GM18505 (cell line): ENCODE measurements at regions not wholly inside any gene's neighbourhood (a gene's known extent, or its start where the extent isn't known, plus 50 kb on each side); places are given as distances from the start of the nearest gene placed in this dataset.

Source experiments
- ATAC-seq: cut with Tn5 transposase; IDR thresholded peaks from one replicate; pipeline ENCODE4 v1.9.1; 2021; ENCODE audit not compliant: unreplicated experiment
- POLR2A ChIP-seq: IDR thresholded peaks from 4 replicates; pipeline ENCODE4 v1.6.1; 2011; ENCODE audit warnings: borderline replicate concordance; ENCODE audit not compliant: insufficient read depth, insufficient read length; ENCODE audit errors: extremely low read depth

- no peak for TF ChIP-seq POLR2A
- no peak for ATAC-seq
These were observed 123.6 kb upstream of the CD96 start for GRCh38 chr3:111418391-111418790.

GRCh38 chr3:111428301-111428700, 113.7 kb upstream of the CD96 start:
- no peak for TF ChIP-seq POLR2A
- no peak for ATAC-seq

- TF ChIP-seq POLR2A = no peak
- no peak for ATAC-seq
These were observed 106.9 kb upstream of the CD96 start for GRCh38 chr3:111434941-111435622.

- no peak for ATAC-seq
- no peak for TF ChIP-seq POLR2A
These were observed 103.7 kb upstream of the CD96 start for GRCh38 chr3:111438283-111438682.

- no peak for TF ChIP-seq POLR2A
- ATAC-seq = no peak
These were observed 87.4 kb upstream of the CD96 start for GRCh38 chr3:111454551-111454950.

- ATAC-seq = no peak
These were observed 76.8 kb upstream of the CD96 start for GRCh38 chr3:111465081-111465670.

GRCh38 chr3:111470032-111470431, 72.0 kb upstream of the CD96 start:
- no peak for TF ChIP-seq POLR2A
- ATAC-seq = no peak

More at GRCh38 chr3:111465081-111465670, 76.8 kb upstream of the CD96 start:
- TF ChIP-seq POLR2A = no peak

- ATAC-seq = no peak
- no peak for TF ChIP-seq POLR2A
These were observed 70.2 kb upstream of the CD96 start for GRCh38 chr3:111471831-111472230.

GRCh38 chr3:111472556-111472955, 69.4 kb upstream of the CD96 start:
- ATAC-seq = no peak
- no peak for TF ChIP-seq POLR2A

- TF ChIP-seq POLR2A = no peak
- ATAC-seq = no peak
These were observed 68.4 kb upstream of the CD96 start for GRCh38 chr3:111473550-111473949.

GRCh38 chr3:111476701-111477100, 65.3 kb upstream of the CD96 start:
- no peak for ATAC-seq
- no peak for TF ChIP-seq POLR2A

GRCh38 chr3:111480091-111480490, 61.9 kb upstream of the CD96 start:
- ATAC-seq = no peak

GRCh38 chr3:111481551-111481950, 60.4 kb upstream of the CD96 start:
- TF ChIP-seq POLR2A = no peak
- ATAC-seq = no peak

More at GRCh38 chr3:111480091-111480490, 61.9 kb upstream of the CD96 start:
- TF ChIP-seq POLR2A = no peak

- no peak for ATAC-seq
- TF ChIP-seq POLR2A = no peak
These were observed 59.4 kb upstream of the CD96 start for GRCh38 chr3:111482574-111482973.
